ENCODE measurements at regions not wholly inside any gene's neighbourhood (a gene's known extent, or its start where the extent isn't known, plus 50 kb on each side); places are given as distances from the start of the nearest gene placed in this dataset.

- H4K20me1 ChIP-seq (ENCODE audit: insufficient read depth, low read length) = no peaks in the 10 kb centered on the region
- H3K79me2 ChIP-seq (ENCODE audit: insufficient read depth, low read length) = no peaks in the 10 kb centered on the region
- no peak overlapping the region for H3K9ac ChIP-seq (ENCODE audit: low read depth, low read length)
- no peak for DNase-seq
- no peaks in the 10 kb centered on the region for H3K36me3 ChIP-seq (ENCODE audit: insufficient read depth, low read length)
- no peak overlapping the region for H3K4me3 ChIP-seq (ENCODE audit: low read depth in 1 of 2, low read length in 2 of 2)
- no peaks in the 10 kb centered on the region for H3K27me3 ChIP-seq (ENCODE audit: insufficient read depth, low read length, poor library complexity)
- H3K4me1 ChIP-seq (ENCODE audit: insufficient read depth, low read length) = no peaks in the 10 kb centered on the region
- ATAC-seq (ENCODE audit: insufficient read depth, low read depth) = no peak
- H2AFZ ChIP-seq (ENCODE audit: low read depth, low read length) = no peak overlapping the region
- H3K4me2 ChIP-seq (ENCODE audit: insufficient read depth, low read length) = no peak overlapping the region
- TF ChIP-seq EZH2 (IDR thresholded peaks at IDR 0.05; ENCODE audit: borderline replicate concordance, low read depth, low read length, severe bottlenecking) (no peak), CTCF (IDR thresholded peaks at IDR 0.05; ENCODE audit: borderline replicate concordance, extremely low read depth, low read length, poor library complexity, severe bottlenecking) (no peak)
- no peak overlapping the region for H3K27ac ChIP-seq (ENCODE audit: low read length)
- no peaks in the 10 kb centered on the region for H3K9me3 ChIP-seq (ENCODE audit: insufficient read depth, low read length, severe bottlenecking)
These were observed 87.4 kb upstream of the LRRC3B start for GRCh38 chr3:26535151-26535550.

GRCh38 chr3:26536955-26537354 lies 85.6 kb upstream of the LRRC3B start:
- DNase-seq = no peak
- ATAC-seq (ENCODE audit: insufficient read depth, low read depth) = no peak
- TF ChIP-seq CTCF (IDR thresholded peaks at IDR 0.05; ENCODE audit: borderline replicate concordance, extremely low read depth, low read length, poor library complexity, severe bottlenecking) (no peak), EZH2 (IDR thresholded peaks at IDR 0.05; ENCODE audit: borderline replicate concordance, low read depth, low read length, severe bottlenecking) (no peak)
- Histone ChIP-seq H4K20me1 (ENCODE audit: insufficient read depth, low read length) (no peaks in the 10 kb centered on the region), H3K4me2 (ENCODE audit: insufficient read depth, low read length) (no peak overlapping the region), H3K4me3 (ENCODE audit: low read depth in 1 of 2, low read length in 2 of 2) (no peak overlapping the region), H3K9me3 (ENCODE audit: insufficient read depth, low read length, severe bottlenecking) (no peaks in the 10 kb centered on the region), H2AFZ (ENCODE audit: low read depth, low read length) (no peak overlapping the region), H3K4me1 (ENCODE audit: insufficient read depth, low read length) (no peaks in the 10 kb centered on the region), H3K79me2 (ENCODE audit: insufficient read depth, low read length) (no peaks in the 10 kb centered on the region), H3K27ac (ENCODE audit: low read length) (no peak overlapping the region), H3K36me3 (ENCODE audit: insufficient read depth, low read length) (no peaks in the 10 kb centered on the region), H3K9ac (ENCODE audit: low read depth, low read length) (no peak overlapping the region), H3K27me3 (ENCODE audit: insufficient read depth, low read length, poor library complexity) (no peaks in the 10 kb centered on the region)

- H3K4me1 ChIP-seq (ENCODE audit: insufficient read depth, low read length) = no peaks in the 10 kb centered on the region
- no peak overlapping the region for H3K27ac ChIP-seq (ENCODE audit: low read length)
- no peaks in the 10 kb centered on the region for H3K9me3 ChIP-seq (ENCODE audit: insufficient read depth, low read length, severe bottlenecking)
- no peaks in the 10 kb centered on the region for H3K79me2 ChIP-seq (ENCODE audit: insufficient read depth, low read length)
- no peak for ATAC-seq (ENCODE audit: insufficient read depth, low read depth)
- TF ChIP-seq CTCF (IDR thresholded peaks at IDR 0.05; ENCODE audit: borderline replicate concordance, extremely low read depth, low read length, poor library complexity, severe bottlenecking) (no peak), EZH2 (IDR thresholded peaks at IDR 0.05; ENCODE audit: borderline replicate concordance, low read depth, low read length, severe bottlenecking) (no peak)
- no peaks in the 10 kb centered on the region for H4K20me1 ChIP-seq (ENCODE audit: insufficient read depth, low read length)
- no peak overlapping the region for H3K4me2 ChIP-seq (ENCODE audit: insufficient read depth, low read length)
- no peak overlapping the region for H2AFZ ChIP-seq (ENCODE audit: low read depth, low read length)
- H3K4me3 ChIP-seq (ENCODE audit: low read depth in 1 of 2, low read length in 2 of 2) = no peak overlapping the region
- H3K36me3 ChIP-seq (ENCODE audit: insufficient read depth, low read length) = no peaks in the 10 kb centered on the region
- H3K27me3 ChIP-seq (ENCODE audit: insufficient read depth, low read length, poor library complexity) = no peaks in the 10 kb centered on the region
- no peak overlapping the region for H3K9ac ChIP-seq (ENCODE audit: low read depth, low read length)
- no peak for DNase-seq
These were observed 72.2 kb upstream of the LRRC3B start for GRCh38 chr3:26550413-26550812.

- H3K27me3 ChIP-seq (ENCODE audit: insufficient read depth, low read length, poor library complexity) = no peaks in the 10 kb centered on the region
- no peak overlapping the region for H3K4me2 ChIP-seq (ENCODE audit: insufficient read depth, low read length)
- H2AFZ ChIP-seq (ENCODE audit: low read depth, low read length) = no peak overlapping the region
- no peaks in the 10 kb centered on the region for H4K20me1 ChIP-seq (ENCODE audit: insufficient read depth, low read length)
- no peaks in the 10 kb centered on the region for H3K9me3 ChIP-seq (ENCODE audit: insufficient read depth, low read length, severe bottlenecking)
- H3K9ac ChIP-seq (ENCODE audit: low read depth, low read length) = no peak overlapping the region
- H3K36me3 ChIP-seq (ENCODE audit: insufficient read depth, low read length) = no peaks in the 10 kb centered on the region
- ATAC-seq (ENCODE audit: insufficient read depth, low read depth) (no peak), DNase-seq (no peak)
- no peak for TF ChIP-seq EZH2 (IDR thresholded peaks at IDR 0.05; ENCODE audit: borderline replicate concordance, low read depth, low read length, severe bottlenecking)
- H3K27ac ChIP-seq (ENCODE audit: low read length) = no peak overlapping the region
- H3K4me1 ChIP-seq (ENCODE audit: insufficient read depth, low read length) = no peaks in the 10 kb centered on the region
- no peaks in the 10 kb centered on the region for H3K79me2 ChIP-seq (ENCODE audit: insufficient read depth, low read length)
- H3K4me3 ChIP-seq (ENCODE audit: low read depth in 1 of 2, low read length in 2 of 2) = no peak overlapping the region
These were observed 65.9 kb upstream of the LRRC3B start for GRCh38 chr3:26556637-26557036.

Data from DND-41 (cell line).